ENCODE measurements at regions not wholly inside any gene's neighbourhood (a gene's known extent, or its start where the extent isn't known, plus 50 kb on each side); places are given as distances from the start of the nearest gene placed in this dataset.

GRCh38 chr7:137073571-137074325, 205.3 kb downstream of the CHRM2 start:
- TF ChIP-seq CTCF (IDR thresholded peaks at IDR 0.05) (no peak), POLR2A (IDR thresholded peaks at IDR 0.05) (no peak)
